Epithelial cell of esophagus (primary cell): ENCODE measurements at regions not wholly inside any gene's neighbourhood (a gene's known extent, or its start where the extent isn't known, plus 50 kb on each side); places are given as distances from the start of the nearest gene placed in this dataset.

Experiments used
- DNase-seq: peaks from one replicate; pipeline ENCODE4 v3.0.0; 2010; ENCODE audit warnings: low read depth
- H3K4me3 ChIP-seq: 2 replicates; pipeline ENCODE4 v1.5.1; 2011; ENCODE audit warnings: mild to moderate bottlenecking, low read length, control low read depth
- CTCF ChIP-seq: IDR thresholded peaks from 2 replicates; pipeline ENCODE4 v1.5.1; 2011; ENCODE audit warnings: low read depth, mild to moderate bottlenecking, low read length, control low read depth, inconsistent platforms; ENCODE audit not compliant: insufficient read depth; ENCODE audit errors: missing control alignments

- no peak for DNase-seq
- TF ChIP-seq CTCF = no peak
- no peak overlapping the region for H3K4me3 ChIP-seq
These were observed 183.6 kb upstream of the GRIP1 start for GRCh38 chr12:66862356-66862985.

GRCh38 chr12:66863276-66863675, 184.4 kb upstream of the GRIP1 start:
- peak; percentile 9 for DNase-seq
- TF ChIP-seq CTCF = no peak
- no peak overlapping the region for H3K4me3 ChIP-seq

GRCh38 chr12:66877925-66878324, 199.0 kb upstream of the GRIP1 start:
- no peak overlapping the region for H3K4me3 ChIP-seq
- no peak for DNase-seq
- TF ChIP-seq CTCF = no peak

GRCh38 chr12:66879409-66879808, 200.5 kb upstream of the GRIP1 start:
- no peak overlapping the region for H3K4me3 ChIP-seq
- DNase-seq = no peak
- TF ChIP-seq CTCF = no peak

- H3K4me3 ChIP-seq = no peak overlapping the region
- TF ChIP-seq CTCF = no peak
These were observed 202.5 kb upstream of the GRIP1 start for GRCh38 chr12:66881386-66881785.

GRCh38 chr12:66884091-66884490, 205.2 kb upstream of the GRIP1 start:
- DNase-seq = no peak
- TF ChIP-seq CTCF = no peak
- no peak overlapping the region for H3K4me3 ChIP-seq

More at GRCh38 chr12:66881386-66881785, 202.5 kb upstream of the GRIP1 start:
- DNase-seq = no peak

- DNase-seq = no peak
- H3K4me3 ChIP-seq = no peak overlapping the region
These were observed 206.4 kb upstream of the GRIP1 start for GRCh38 chr12:66885115-66885875.

More at GRCh38 chr12:66885115-66885875, 206.4 kb upstream of the GRIP1 start:
- TF ChIP-seq CTCF = no peak
